Stomach smooth muscle (tissue), 2 donors: ENCODE measurements at regions not wholly inside any gene's neighbourhood (a gene's known extent, or its start where the extent isn't known, plus 50 kb on each side); places are given as distances from the start of the nearest gene placed in this dataset.
"Not testable (repeated sequence)": the region's sequence is repeated elsewhere in the genome, so short reads cannot be mapped to it uniquely, and the experiment has no call there.

ENCODE experiments used
- H3K27ac ChIP-seq: one replicate; pipeline ENCODE4 v1.7.0; 2013; ENCODE audit warnings: mild to moderate bottlenecking, low read length, inconsistent platforms
- H3K27me3 ChIP-seq, 2 donors: one replicate each; pipeline ENCODE4 v1.7.0; 2013; ENCODE audit warnings: low read length in 2 of 2; ENCODE audit not compliant: insufficient read depth in 2 of 2, control insufficient read depth in 1 of 2
- H3K36me3 ChIP-seq, 2 donors: one replicate each; pipeline ENCODE4 v1.7.0; 2013; ENCODE audit warnings: low read length in 2 of 2; ENCODE audit not compliant: control insufficient read depth in 2 of 2, insufficient read depth in 2 of 2
- H3K4me1 ChIP-seq: one replicate; pipeline ENCODE4 v1.7.0; 2013; ENCODE audit warnings: low read length; ENCODE audit not compliant: control insufficient read depth, insufficient read depth
- H3K4me3 ChIP-seq, 2 donors: one replicate each; pipeline ENCODE4 v1.7.0; 2013; ENCODE audit warnings: low read length in 2 of 2
- H3K9ac ChIP-seq, 2 donors: one replicate each; pipeline ENCODE4 v1.7.0; 2013; ENCODE audit warnings: low read length in 2 of 2, mild to moderate bottlenecking in 1 of 2
- H3K9me3 ChIP-seq, 2 donors: one replicate each; pipeline ENCODE4 v1.7.0; 2013; ENCODE audit warnings: low read length in 2 of 2; ENCODE audit not compliant: control insufficient read depth in 2 of 2
- donor health status: healthy.
- donor health status: Pancreatic carcinoma.

DNA sequence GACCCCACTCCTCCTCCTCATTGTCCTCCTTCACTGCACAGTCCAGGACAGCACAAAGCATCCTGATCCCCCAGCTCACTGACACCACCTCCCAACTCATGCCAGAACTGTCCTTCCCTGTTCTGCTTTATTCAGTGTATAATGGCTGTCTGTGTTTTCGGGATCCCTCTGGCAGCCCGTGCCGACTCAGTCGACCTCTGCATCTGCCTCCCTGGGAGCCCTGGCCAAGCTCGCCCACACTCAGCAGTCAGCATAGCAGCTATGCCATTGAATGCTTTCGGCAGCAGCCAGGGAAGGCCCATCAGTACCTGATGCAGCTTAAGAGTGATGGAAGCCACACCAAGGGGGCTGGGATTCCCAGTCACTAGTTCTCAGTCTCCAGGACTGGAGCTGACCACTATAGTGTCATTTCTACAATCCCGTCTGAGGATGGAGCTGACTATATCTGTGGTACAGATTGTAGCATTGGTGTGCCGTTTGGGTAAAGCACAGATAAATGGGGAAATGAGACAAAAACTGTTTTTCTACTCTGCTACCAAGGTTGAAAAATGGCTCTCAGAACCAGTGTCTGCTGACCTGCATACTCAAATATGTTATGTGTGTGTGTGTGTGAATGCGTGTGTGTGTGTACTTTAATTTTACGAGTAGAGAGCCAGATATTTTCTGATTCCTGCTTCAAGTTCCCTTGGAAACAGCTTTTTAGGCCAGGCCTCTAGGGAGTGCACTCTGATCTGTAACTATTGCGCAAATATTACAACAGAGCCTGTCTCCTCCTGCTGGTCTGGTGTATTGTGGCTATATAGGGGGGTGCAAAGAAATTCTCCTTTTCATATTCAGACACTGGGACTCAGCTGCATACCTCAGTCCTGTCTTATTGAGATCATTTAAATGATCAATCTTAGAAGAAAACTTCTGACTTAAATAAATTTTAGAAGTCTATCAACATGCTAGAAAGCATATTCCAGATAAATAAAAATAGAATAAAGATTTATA, 78.8 kb upstream of the TOP3B start:
- Histone ChIP-seq H3K4me3 (no peak overlapping the region), H3K9me3 (no peaks in the 10 kb centered on the region), H3K36me3 (no peaks in the 10 kb centered on the region), H3K4me1 (no peaks in the 10 kb centered on the region), H3K9ac (no peak overlapping the region), H3K27ac (peak overlapping the region; percentile 69), H3K27me3 (peaks cover 0 to 12% of the 10 kb centered on the region in 2 donors)

GRCh38 chr22:22060200-22061084, 77.9 kb upstream of the TOP3B start:
- no peak overlapping the region for H3K9ac ChIP-seq
- no peaks in the 10 kb centered on the region for H3K4me1 ChIP-seq
- H3K27ac ChIP-seq = peak overlapping the region; percentile 69
- H3K9me3 ChIP-seq = no peaks in the 10 kb centered on the region
- H3K36me3 ChIP-seq = no peaks in the 10 kb centered on the region
- no peak overlapping the region for H3K4me3 ChIP-seq
- H3K27me3 ChIP-seq = peaks cover 0 to 12% of the 10 kb centered on the region in 2 donors

- no peaks in the 10 kb centered on the region for H3K36me3 ChIP-seq
- no peak overlapping the region for H3K27ac ChIP-seq
- H3K9me3 ChIP-seq = no peaks in the 10 kb centered on the region
These were observed 76.9 kb upstream of the TOP3B start for GRCh38 chr22:22059291-22060002.

DNA sequence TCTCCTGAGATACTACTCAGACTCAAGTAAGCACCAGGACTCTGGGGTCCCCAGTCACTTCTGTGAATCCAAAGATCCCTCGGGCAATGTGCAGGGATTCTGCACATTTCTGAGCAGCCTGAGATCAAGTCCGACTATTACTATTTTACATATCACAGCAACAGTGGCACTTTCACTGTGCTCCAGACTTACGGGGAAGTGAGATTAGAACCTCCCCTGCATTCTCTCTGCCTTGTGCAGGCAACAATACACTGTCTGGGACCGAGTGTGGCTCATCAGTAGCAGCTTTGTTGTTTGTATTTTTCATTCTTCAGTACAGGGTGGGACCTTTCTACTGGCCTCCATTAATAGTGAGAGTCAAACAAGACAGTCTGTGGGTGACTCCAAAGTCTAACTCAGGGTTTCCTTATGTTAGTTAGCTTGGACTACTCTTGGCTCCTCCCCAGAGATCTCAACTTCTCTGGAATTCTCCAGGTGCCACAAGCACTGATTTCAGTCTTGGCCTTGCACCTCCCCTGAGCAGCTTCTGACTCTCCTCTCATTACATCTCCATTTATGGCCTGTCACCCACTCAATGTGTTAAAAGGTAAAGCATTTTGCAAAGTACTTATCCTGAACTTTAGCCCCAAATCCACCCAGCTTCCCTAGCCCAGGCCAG, 76.2 kb upstream of the TOP3B start:
- H3K27ac ChIP-seq = no peak overlapping the region
- H3K9ac ChIP-seq = no peak overlapping the region
- no peaks in the 10 kb centered on the region for H3K9me3 ChIP-seq
- no peaks in the 10 kb centered on the region for H3K4me1 ChIP-seq
- H3K4me3 ChIP-seq = no peak overlapping the region
- H3K27me3 ChIP-seq = peaks cover 0 to 10% of the 10 kb centered on the region in 2 donors
- H3K36me3 ChIP-seq = no peaks in the 10 kb centered on the region

More at GRCh38 chr22:22059291-22060002, 76.9 kb upstream of the TOP3B start:
- Histone ChIP-seq H3K9ac (no peak overlapping the region), H3K4me3 (no peak overlapping the region), H3K27me3 (peaks cover 0 to 12% of the 10 kb centered on the region in 2 donors), H3K4me1 (no peaks in the 10 kb centered on the region)

- Histone ChIP-seq H3K27ac (no peak overlapping the region), H3K36me3 (no peaks in the 10 kb centered on the region), H3K4me3 (no peak overlapping the region), H3K9me3 (no peaks in the 10 kb centered on the region), H3K9ac (no peak overlapping the region), H3K27me3 (peaks cover 0 to 10% of the 10 kb centered on the region in 2 donors), H3K4me1 (no peaks in the 10 kb centered on the region)
These were observed 75.2 kb upstream of the TOP3B start for GRCh38 chr22:22057617-22058378.

DNA sequence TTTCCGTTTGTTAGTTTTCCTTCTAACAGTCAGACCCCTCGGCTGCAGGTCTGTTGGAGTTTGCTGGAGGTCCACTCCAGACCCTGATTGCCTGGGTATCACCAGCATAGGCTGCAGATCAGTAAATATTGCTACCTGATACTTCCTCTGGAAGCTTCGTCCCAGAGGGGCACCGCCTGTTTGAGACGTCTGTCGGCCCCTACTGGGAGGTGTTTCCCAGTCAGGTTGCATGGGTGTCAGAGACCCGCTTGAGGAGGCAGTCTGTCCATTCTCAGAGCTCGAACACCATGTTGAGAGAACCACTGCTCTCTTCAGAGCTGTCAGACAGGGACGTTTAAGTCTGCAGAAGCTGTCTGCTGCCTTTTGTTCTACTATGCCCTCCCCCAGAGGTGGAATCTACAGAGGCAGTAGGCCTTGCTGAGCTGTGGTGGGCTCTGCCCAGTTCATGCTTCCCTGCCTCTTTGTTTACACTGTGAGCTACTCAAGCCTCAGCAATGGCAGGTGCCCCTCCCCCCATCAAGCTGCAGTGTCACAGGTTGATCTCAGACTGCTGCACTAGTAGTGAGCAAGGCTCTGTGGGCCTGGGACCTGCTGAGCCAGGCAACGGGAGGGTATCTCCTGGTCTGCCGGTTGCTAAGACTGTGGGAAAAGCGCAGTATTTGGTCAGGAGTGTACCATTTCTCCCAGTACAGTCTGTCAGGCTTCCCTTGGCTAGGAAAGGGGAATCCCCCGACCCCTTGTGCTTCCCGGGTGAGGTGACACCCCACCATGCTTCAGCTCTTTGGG, 74.4 kb upstream of the TOP3B start:
- not testable (repeated sequence) for H3K4me3 ChIP-seq, H3K4me1 ChIP-seq, H3K36me3 ChIP-seq, H3K9me3 ChIP-seq, H3K9ac ChIP-seq, H3K27ac ChIP-seq
- H3K27me3 ChIP-seq = peaks cover 0 to 10% of the 10 kb centered on the region in 2 donors

GRCh38 chr22:22052548-22053139, 70.1 kb upstream of the TOP3B start:
- not testable (repeated sequence) for H3K4me1 ChIP-seq, H3K27ac ChIP-seq, H3K9ac ChIP-seq, H3K4me3 ChIP-seq, H3K9me3 ChIP-seq, H3K27me3 ChIP-seq, H3K36me3 ChIP-seq

- not testable (repeated sequence) for H3K27ac ChIP-seq, H3K36me3 ChIP-seq, H3K4me3 ChIP-seq, H3K27me3 ChIP-seq, H3K4me1 ChIP-seq, H3K9ac ChIP-seq, H3K9me3 ChIP-seq
These were observed 68.4 kb upstream of the TOP3B start for GRCh38 chr22:22051032-22051431.
